Fibroblast of skin of abdomen (primary cell): ENCODE measurements at regions not wholly inside any gene's neighbourhood (a gene's known extent, or its start where the extent isn't known, plus 50 kb on each side); places are given as distances from the start of the nearest gene placed in this dataset.

ENCODE experiments used
- DNase-seq: peaks from one replicate; pipeline ENCODE4 v3.0.0-alpha.2; 2013

DNA sequence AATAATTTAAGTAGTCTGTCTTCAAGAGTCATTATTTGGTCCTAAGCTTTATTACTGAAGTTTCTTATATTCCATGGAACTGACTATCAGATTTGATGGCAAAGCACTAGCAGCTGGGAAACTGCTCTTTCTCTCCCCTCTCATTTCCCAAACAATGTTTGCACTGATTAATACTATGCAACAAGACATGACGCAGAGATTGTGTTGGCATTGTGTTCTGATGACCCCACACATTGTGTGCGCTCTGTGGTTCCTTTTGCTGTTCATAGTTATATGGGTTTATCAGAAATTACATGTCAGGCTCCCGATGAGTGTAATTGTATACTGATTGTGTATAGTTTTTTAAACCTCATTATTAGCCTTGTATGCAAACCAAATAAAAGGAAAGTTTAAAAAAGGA, 331.6 kb upstream of the FANCL start:
- DNase-seq, result no peak

DNA sequence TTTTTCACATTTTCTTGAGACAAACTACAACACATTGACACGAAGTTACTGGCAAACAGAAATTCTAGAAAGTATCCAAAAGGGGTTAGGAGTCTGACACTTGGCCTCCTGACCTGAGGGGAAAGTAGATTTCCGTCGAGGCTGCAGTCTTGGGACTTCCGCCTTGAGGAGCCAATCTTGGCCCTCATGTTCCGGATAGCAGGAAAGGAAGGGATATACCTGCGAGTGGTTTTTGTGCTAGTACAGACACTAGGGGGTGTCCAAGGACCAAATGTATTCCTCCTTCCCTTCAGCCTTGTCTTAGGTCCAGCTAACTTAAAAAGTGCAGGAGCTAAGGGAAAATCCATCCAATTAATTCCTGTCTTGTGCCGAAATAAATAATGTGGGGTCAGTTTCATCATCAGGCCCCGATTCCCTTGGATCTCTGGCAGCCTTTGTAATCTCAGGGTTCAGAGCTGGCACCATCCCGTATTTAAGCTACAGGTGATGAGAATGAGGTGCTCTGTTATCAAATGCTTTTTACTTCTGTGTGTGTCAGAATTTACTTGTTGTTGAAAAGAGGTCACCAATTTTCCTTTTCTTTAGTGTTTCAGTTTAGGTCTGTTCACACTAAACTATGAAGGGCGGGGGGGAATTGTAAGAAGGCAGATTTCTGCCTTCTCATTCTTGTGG, 330.2 kb upstream of the FANCL start:
- peak; percentile 72 for DNase-seq

DNA sequence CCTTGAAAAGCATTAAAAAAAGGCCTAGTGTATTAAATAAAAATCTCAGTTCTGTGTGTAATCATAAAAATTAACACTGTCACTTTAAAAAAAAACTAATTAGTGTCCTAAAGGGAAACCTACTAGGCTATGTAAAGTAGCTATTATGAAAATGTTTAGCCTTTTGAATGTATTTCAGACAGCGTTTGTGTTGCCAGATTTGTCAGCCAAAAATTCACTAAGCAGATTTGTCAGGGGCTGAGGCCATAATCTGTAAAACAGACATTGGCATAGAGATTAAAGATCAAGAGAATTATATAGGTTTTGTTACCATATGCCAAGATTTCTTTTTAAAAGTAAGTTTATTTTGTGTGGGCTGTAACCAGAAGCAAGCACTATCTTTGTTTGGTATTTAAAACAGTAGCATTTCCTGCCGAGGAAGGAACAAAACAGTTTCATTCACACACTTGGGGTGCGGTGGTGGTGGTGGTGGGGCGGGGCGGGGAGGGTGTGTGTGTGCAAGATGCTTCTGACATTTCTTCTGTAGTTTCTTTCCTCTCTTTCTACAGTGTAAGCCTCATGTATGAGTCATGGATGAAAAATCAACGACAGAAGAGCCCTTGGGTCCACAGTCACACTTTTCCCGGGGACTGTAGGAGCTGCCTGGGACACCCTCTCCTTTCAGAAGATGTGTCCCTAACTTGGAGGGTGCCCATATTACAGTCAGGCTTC, 328.5 kb upstream of the FANCL start:
- DNase-seq, result peak; percentile 35

GRCh38 chr2:58568901-58569300, 327.8 kb upstream of the FANCL start:
- no peak for DNase-seq

GRCh38 chr2:58562276-58562675, 321.2 kb upstream of the FANCL start:
- peak; percentile 65 for DNase-seq

DNA sequence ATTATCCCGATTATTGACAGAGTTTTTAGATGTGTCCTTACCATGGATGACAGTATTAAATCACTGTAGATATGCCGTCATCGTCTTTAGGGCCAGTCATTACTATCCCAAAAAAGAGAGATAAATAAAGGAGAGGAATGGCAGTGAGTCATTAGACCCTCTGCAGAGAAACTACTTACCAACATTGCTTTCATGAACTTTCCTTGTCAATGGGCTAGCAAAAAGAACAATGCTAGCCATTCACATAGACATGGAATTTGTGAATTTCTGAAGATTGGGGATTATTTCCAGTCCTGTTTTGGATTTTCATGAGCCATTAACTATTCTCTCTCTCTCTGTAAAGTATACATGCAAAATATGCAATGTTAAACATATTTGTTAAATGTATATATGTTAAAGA, 319.4 kb upstream of the FANCL start:
- no peak for DNase-seq

DNA sequence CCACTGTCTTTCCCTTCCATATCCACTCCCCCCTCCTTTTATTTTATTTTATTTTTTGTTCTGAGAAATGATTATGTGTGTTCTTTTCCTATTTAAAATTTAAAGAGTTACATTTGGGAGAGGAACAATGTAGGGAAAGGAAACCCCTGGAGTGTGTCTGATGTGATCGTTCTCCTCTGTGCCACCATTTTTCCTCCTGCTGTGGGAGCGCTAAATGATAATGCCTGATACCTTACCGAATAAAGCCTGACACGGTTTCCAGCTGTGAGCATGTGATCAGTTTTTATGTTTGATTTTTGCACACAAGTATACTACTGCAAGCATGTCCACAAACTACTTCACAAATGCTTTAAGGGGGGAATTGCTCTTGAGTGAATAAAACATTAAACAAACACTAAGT, 317.8 kb upstream of the FANCL start:
- no peak for DNase-seq

DNA sequence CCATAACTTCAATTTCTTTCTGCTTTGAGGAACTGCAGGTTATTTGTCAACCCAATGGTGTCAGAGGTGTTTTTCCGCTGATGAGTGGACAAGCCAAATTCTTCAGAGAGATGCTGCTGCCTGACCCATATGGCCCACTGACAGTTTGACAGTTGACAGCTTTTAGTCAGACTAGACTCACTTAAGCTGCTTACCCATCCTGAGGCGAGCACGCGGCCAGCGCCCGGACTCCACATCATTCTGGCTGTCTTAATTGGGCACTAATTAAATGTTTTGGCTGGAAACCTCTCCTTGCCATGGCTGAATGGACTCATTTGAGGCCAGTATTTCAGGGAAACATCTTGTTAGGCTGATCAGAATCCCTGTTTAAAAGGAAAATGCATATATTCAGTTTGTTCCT, 316.1 kb upstream of the FANCL start:
- DNase-seq, result no peak

DNA sequence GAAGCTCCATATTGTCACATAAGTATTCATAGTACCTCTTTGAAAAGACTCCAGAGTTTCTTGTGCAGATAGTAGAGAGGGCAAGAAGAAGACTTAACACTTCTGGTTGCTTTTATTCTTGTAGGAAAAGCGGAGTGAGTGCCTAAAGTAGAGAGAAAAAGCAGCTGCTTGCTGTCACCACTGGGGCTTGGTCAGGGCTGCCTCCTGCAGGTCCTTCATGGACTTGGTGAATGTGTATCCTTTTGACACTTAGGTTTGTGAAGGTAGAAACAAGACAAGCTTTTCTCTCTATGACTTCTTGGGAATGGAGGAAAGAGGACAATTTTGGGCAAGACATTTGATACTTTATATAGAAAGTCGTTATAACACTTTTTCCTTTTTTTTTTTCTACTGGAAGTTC, 312.8 kb upstream of the FANCL start:
- no peak for DNase-seq

- no peak for DNase-seq
These were observed 312.4 kb upstream of the FANCL start for GRCh38 chr2:58553522-58553921.

DNA sequence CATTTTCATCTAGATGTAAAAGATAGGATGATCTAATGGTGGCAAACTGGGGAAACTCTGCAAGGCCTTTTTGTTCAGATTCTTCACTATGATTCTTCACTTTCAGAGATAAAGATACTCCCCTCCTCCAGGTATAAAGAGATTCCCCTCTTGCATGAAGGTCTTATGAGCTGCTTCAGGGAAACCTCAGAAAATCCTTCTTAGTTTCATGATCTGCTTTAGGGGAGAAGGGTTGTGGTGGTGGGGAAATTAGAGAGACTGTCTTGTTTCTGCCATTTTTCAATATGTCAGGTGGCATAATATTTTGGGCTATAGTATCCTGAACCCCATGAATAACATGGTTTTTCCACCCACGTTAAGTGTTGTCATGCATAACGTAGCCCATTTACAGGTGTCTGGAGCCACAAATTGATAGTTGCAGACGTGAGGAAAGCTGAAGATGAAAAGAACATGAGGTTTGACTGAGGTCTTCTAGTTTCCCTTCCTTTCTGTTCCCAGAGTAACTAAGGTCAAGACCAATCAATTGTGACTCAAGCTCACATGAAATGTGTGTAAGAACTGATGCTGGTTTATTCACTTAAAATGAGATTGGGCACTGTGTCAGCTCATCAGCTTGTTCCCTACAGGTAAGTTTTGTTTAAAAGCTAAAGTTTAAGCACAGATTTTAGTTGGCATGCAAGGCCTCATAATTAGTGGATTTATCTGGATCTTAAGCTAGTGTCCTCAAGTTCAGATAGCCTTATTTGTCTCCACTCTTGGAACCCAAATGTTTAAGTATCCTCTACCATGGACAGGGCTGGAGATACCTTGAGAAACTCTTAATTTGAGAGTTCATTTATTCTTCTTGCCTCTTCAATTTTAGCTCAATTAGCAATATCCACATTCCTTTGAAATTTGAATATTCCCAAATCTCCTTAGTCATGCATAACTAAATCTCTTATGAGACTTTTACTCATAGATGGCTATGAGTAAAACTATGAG, 304.5 kb upstream of the FANCL start:
- no peak for DNase-seq

- DNase-seq, result no peak
These were observed 302.3 kb upstream of the FANCL start for GRCh38 chr2:58543442-58543841.

DNA sequence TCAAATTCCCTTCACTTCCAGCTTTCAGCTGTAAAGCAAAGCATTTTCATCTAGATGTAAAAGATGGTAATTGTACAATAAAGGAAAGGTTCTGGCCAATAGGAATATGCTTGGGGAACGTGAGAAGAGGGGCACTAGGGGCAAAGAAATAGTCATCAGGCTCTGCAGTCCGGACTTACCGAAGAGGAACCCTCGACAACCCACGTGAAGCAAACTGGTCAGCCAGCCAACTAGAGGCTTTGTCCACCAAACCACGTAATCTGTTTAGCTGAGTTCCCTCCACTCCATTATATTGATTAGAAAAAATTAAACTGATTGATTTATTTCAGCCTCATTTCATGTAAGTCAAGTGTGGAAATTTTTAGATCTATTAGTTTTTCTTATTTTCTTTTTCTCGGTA, 300.4 kb upstream of the FANCL start:
- no peak for DNase-seq

GRCh38 chr2:58540681-58541080, 299.6 kb upstream of the FANCL start:
- no peak for DNase-seq

DNA sequence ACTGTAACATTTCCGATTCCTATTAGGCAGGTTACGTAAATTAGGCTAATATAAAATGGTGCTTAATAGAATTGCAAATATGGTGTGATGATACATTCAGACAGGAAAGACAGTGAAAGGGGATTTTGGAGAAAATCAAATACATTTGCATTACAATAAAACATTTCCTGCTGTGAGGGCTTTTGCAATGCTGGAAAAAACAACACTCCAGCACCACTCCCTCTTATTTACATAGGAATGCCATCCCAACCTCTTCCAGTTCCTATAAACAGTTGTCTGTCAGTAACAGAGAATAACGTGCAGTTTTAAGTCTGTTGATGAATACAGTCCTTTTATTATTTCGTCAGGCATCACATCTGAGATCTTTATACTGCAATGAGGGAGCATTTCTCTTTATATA, 298.8 kb upstream of the FANCL start:
- peak; percentile 48 for DNase-seq

- DNase-seq, result no peak
These were observed 294.9 kb upstream of the FANCL start for GRCh38 chr2:58535990-58536389.

GRCh38 chr2:58535182-58535581, 294.1 kb upstream of the FANCL start:
- DNase-seq, result no peak

DNA sequence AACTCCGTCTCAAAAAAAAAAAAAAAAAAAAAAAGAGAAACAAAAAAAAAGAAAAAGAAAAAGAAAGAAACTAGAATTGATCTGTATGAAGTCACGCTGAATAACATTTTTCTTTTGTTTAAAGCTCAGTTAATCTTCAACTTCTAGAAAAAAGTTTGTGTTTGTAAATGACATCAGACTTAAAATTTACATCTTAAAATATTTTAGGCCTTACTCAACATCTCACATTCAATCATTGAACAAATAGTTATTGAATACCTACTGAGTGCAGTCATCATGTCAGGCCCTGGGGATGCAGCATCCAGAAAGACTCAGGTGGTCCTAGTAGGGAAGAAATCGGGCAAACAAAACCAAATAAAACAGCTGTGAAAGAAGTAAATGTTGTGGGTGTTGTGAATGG, 292.3 kb upstream of the FANCL start:
- no peak for DNase-seq

DNA sequence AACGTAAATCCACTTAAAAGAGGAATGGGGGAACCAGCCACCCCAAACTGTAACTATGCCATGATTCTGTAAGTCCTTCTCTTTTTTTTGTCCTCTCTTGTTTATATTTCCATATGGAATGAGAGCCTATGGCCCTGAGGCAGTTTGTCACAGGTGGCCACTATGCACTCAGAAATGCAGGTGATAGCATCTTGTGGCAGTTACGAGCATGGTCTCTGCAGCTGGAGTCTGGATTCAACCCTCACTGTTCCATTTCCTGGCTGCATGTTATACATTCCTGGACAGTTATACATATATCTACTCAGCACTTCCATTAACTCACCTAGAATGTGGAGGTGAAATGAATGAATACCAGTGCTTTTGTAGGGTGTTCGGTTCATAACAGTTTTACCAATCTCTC, 291.5 kb upstream of the FANCL start:
- DNase-seq, result no peak

DNA sequence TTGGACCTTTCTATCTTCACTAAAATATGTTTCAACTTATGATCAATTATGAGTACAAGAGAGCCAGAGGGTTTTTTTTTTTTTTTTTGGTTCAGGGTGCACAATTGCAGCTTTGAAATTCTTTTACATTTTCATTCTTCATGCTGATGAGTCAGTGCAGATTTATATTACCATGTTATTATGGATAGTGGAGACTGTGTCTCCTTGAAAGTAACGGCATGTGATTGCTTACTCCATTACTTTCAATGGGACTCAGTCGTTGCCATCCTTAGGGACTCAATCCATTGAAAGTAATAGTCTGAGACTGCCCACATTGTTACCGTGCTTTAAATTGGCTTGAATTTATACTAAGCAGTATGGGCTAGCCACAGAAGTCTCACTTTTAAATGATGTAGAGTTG, 286.5 kb upstream of the FANCL start:
- no peak for DNase-seq

GRCh38 chr2:58521803-58522554, 280.9 kb upstream of the FANCL start:
- peak; percentile 77 for DNase-seq

DNA sequence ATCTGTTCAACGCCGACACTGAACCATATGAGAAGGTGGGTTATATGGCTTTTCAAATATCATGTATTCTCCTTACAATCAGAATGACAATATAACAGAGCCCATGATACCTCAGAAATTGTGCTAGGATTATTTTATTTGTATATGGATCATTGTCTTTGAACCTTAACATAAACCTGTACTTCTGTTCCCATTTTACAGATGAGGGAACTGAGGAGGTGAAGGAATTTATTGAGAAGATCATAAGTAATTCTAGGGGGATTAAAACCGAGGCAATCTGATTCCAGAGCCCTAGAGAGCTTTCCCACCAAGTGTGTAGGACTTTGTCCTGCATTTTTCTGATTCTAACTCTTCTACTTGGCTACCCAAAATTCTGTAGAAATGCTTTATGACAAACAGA, 279.8 kb upstream of the FANCL start:
- DNase-seq, result no peak

DNA sequence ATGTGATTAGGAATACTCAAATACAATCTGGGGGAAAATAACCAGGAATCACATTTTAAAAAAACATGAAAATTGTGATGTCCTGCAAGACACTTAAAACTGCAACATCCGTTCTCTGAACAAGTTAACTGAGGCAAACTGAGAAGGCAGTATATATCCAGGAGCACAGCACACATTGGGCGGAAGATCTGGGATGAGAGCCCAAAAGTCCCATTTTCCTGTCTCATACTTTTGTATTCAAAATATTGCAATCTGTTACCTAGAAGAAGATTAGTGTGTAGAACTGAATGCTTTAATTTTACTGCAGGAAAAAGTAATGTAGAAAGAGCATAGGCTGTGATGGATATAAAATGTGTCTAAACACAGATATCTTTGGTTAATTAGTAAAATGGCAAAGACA, 276.8 kb upstream of the FANCL start:
- no peak for DNase-seq
